Naive thymus-derived CD4-positive, alpha-beta T cell (primary cell): ENCODE measurements at regions not wholly inside any gene's neighbourhood (a gene's known extent, or its start where the extent isn't known, plus 50 kb on each side); places are given as distances from the start of the nearest gene placed in this dataset.
A peak's percentile ranks its signal among the peaks of the same experiment; 100 is the strongest.

Source experiments
- ATAC-seq: fragments of 150-1000 bp; cut with Tn5 transposase; 2 replicates; pipeline ENCODE4 v1.10.0; 2021; ENCODE audit warnings: mild to moderate bottlenecking, moderate library complexity
- CTCF ChIA-PET: fragments of 350-600 bp; sonication (Branson Sonifier 250); formaldehyde crosslinking; loops from one replicate; lab custom pipeline; 2021; ENCODE audit warnings: antibody characterized with exemption; lab: Charles Lee
- POLR2A ChIA-PET: fragments of 350-600 bp; sonication (Branson Sonifier 250); formaldehyde crosslinking; loops from one replicate; lab custom pipeline; 2021; ENCODE audit warnings: antibody characterized with exemption, inconsistent platforms; lab: Charles Lee
- DNase-seq, 9 donors: peaks; one replicate each; pipeline versions ENCODE4 v3.0.0 to v3.0.0-alpha.2; 2020 to 2022; ENCODE audit warnings: mixed read lengths in 1 of 9
- H3K27ac ChIP-seq: one replicate; pipeline ENCODE4 v1.7.0; 2013; ENCODE audit warnings: mild to moderate bottlenecking, low read depth, low read length, moderate library complexity
- H3K27me3 ChIP-seq, 2 donors: one replicate each; pipeline ENCODE4 v1.7.0; 2013; ENCODE audit warnings: low read length in 2 of 2, mild to moderate bottlenecking in 2 of 2, moderate library complexity in 2 of 2; ENCODE audit not compliant: control insufficient read depth in 2 of 2, insufficient read depth in 2 of 2
- H3K36me3 ChIP-seq, 3 experiments: 1 replicate in 2 of 3; 2 replicates in 1 of 3; pipeline ENCODE4 v1.7.0; 2013; ENCODE audit warnings: low read length in 3 of 3, mild to moderate bottlenecking in 3 of 3, moderate library complexity in 1 of 3; ENCODE audit not compliant: insufficient read depth in 3 of 3, control insufficient read depth in 2 of 3
- H3K4me1 ChIP-seq, 2 donors: one replicate each; pipeline ENCODE4 v1.7.0; 2013; ENCODE audit warnings: low read length in 2 of 2, mild to moderate bottlenecking in 2 of 2, moderate library complexity in 1 of 2; ENCODE audit not compliant: control insufficient read depth in 2 of 2, insufficient read depth in 2 of 2
- H3K4me3 ChIP-seq: 2 replicates; pipeline ENCODE4 v1.7.0; 2013; ENCODE audit warnings: mild to moderate bottlenecking, low read length
- H3K9me3 ChIP-seq, 3 experiments: 1 replicate in 2 of 3; 2 replicates in 1 of 3; pipeline ENCODE4 v1.7.0; 2013; ENCODE audit warnings: low read length in 3 of 3; ENCODE audit not compliant: control insufficient read depth in 2 of 3
- H3K27ac Mint-ChIP-seq, 9 donors: one replicate each; pipeline ENCODE4 v1.8.0; 2020 to 2022; ENCODE audit warnings: mixed read lengths in 9 of 9, mild to moderate bottlenecking in 8 of 9, moderate library complexity in 5 of 9, inconsistent platforms in 2 of 9
- H3K27me3 Mint-ChIP-seq, 5 donors: one replicate each; pipeline ENCODE4 v1.8.0; 2021 to 2022; ENCODE audit warnings: mixed read lengths in 5 of 5, mild to moderate bottlenecking in 1 of 5
- H3K36me3 Mint-ChIP-seq, 5 donors: one replicate each; pipeline ENCODE4 v1.8.0; 2020 to 2022; ENCODE audit warnings: mixed read lengths in 5 of 5, mild to moderate bottlenecking in 3 of 5, inconsistent platforms in 1 of 5
- H3K4me1 Mint-ChIP-seq, 7 donors: one replicate each; pipeline ENCODE4 v1.8.0; 2020 to 2022; ENCODE audit warnings: mixed read lengths in 7 of 7, mild to moderate bottlenecking in 3 of 7, inconsistent platforms in 1 of 7
- H3K4me3 Mint-ChIP-seq, 10 donors: one replicate each; pipeline ENCODE4 v1.8.0; 2020 to 2022; ENCODE audit warnings: mild to moderate bottlenecking in 10 of 10, mixed read lengths in 10 of 10, moderate library complexity in 6 of 10, inconsistent platforms in 2 of 10
- H3K9me3 Mint-ChIP-seq, 11 donors: one replicate each; pipeline ENCODE4 v1.8.0; 2020 to 2022; ENCODE audit warnings: mixed read lengths in 11 of 11, mild to moderate bottlenecking in 4 of 11, inconsistent platforms in 1 of 11, moderate library complexity in 1 of 11
- intact Hi-C, 2 donors: fragments of 100-400 bp; cut with micrococcal nuclease; formaldehyde crosslinking; loops; one replicate each; pipeline ENCODE4 v1.15.1; 2023

DNA sequence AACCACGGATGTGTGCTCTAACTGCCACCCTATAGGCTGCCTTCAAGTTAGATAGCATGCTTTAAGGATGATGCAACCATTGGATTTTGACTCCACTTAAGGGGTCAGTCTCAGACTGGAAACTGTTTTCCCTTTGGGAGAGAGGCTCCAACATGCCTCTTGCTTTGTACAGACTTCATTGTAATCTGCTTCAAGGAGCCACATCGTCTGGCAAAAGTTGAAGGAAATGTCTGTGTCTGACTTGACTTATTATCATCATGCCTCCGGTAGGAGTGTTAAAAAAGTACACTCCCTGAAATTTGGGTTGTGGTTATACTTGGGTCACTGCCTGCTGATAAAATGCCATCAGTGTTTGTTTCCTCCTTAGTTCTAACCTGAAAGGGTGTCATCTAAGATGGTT is 245.4 kb upstream of the CDIN1 start:
- H3K36me3 Mint-ChIP-seq: no peaks in the 10 kb centered on the region
- H3K36me3 ChIP-seq: no peaks in the 10 kb centered on the region
- H3K9me3 ChIP-seq: no peaks in the 10 kb centered on the region
- no peak overlapping the region for H3K27ac Mint-ChIP-seq
- no peaks in the 10 kb centered on the region for H3K27me3 Mint-ChIP-seq
- no peaks in the 10 kb centered on the region for H3K4me1 Mint-ChIP-seq
- ATAC-seq (no peak), DNase-seq (no peak)
- no peaks in the 10 kb centered on the region for H3K4me1 ChIP-seq
- peaks cover 0 to 2% (median 0%) of the 10 kb centered on the region in 11 donors for H3K9me3 Mint-ChIP-seq
- no peak overlapping the region for H3K27ac ChIP-seq
- H3K27me3 ChIP-seq: no peaks in the 10 kb centered on the region
- ChIA-PET CTCF (no interaction called here), POLR2A (no interaction called here)
- H3K4me3 ChIP-seq: no peak overlapping the region
- H3K4me3 Mint-ChIP-seq: no peak overlapping the region
- intact Hi-C loops: no loop called here

DNA sequence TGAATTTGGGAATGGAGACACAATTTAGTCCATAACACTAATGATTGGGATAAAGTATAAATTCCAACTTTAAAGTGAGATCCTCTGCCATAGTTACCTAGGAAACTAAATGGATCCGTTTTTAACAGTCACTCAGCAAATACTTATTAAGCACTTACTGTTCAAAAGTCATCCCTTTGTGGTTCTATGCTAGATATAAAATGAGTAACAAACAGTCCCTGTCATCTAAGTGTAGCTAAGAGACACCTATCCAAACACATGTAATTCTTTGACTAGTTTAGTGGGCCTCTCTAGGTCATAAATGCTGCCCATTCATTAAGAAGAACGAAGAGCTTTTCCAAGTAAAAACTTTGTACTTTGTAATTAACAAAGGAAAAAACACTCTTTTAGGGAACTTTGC is 244.2 kb upstream of the CDIN1 start:
- Mint-ChIP-seq H3K9me3 (peaks cover 0 to 4% (median 0%) of the 10 kb centered on the region in 11 donors), H3K4me3 (no peak overlapping the region), H3K4me1 (no peaks in the 10 kb centered on the region), H3K36me3 (no peaks in the 10 kb centered on the region), H3K27ac (no peak overlapping the region), H3K27me3 (no peaks in the 10 kb centered on the region)
- CTCF ChIA-PET: no interaction called here
- no peaks in the 10 kb centered on the region for H3K4me1 ChIP-seq
- POLR2A ChIA-PET: no interaction called here
- H3K27me3 ChIP-seq: no peaks in the 10 kb centered on the region
- no peak overlapping the region for H3K27ac ChIP-seq
- intact Hi-C loops: no loop called here
- H3K9me3 ChIP-seq: no peaks in the 10 kb centered on the region
- H3K4me3 ChIP-seq: no peak overlapping the region
- ATAC-seq: no peak
- DNase-seq: no peak
- no peaks in the 10 kb centered on the region for H3K36me3 ChIP-seq

DNA sequence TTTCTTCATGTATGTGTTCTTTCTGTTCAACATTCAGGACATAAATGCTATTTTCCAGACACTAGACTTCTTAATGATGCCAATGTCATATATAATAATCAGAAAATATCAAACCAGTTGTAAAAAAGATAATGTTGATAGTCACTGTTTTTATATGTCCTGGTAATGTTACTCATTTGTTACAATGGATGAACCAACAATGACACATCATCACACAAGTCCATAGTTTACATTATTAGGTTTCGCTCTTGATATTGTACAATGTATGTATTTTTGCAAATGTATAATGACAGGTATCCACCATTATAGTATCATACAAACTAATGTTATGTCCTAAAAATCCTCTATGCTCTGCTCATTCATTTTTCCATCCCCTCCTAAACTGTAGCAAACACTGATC is 243.8 kb upstream of the CDIN1 start:
- Histone ChIP-seq H3K4me3 (no peak overlapping the region), H3K9me3 (no peaks in the 10 kb centered on the region), H3K4me1 (no peaks in the 10 kb centered on the region), H3K27me3 (no peaks in the 10 kb centered on the region), H3K36me3 (no peaks in the 10 kb centered on the region), H3K27ac (no peak overlapping the region)
- Mint-ChIP-seq H3K4me1 (no peaks in the 10 kb centered on the region), H3K27me3 (no peaks in the 10 kb centered on the region), H3K27ac (no peak overlapping the region), H3K4me3 (no peak overlapping the region), H3K36me3 (no peaks in the 10 kb centered on the region), H3K9me3 (peaks cover 0 to 5% (median 0%) of the 10 kb centered on the region in 11 donors)
- DNase-seq (no peak), ATAC-seq (no peak)
- CTCF ChIA-PET: no interaction called here
- intact Hi-C loops: no loop called here
- POLR2A ChIA-PET: no interaction called here

DNA sequence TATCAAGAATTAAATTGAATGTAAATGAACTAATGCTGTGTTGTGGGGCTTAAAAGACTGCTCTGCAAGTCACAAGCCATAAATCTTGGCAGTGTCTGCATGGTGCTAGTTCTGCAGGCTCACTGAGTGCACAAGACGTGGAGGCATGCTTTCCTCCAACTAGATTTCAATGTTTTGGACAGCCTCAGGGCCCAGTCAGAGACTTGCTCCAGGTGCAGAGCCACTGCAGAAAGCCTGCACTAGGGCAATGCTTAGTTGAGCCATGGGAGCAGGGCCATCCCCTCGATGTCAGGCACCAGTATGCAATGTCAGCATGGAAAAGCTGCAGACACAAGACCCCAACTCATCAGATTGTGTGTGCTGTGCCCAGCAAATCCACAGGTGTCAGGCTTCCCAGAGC is 234.5 kb upstream of the CDIN1 start:
- Histone ChIP-seq H3K36me3 (no peaks in the 10 kb centered on the region), H3K4me3 (no peak overlapping the region), H3K4me1 (no peaks in the 10 kb centered on the region), H3K9me3 (no peaks in the 10 kb centered on the region), H3K27me3 (no peaks in the 10 kb centered on the region), H3K27ac (no peak overlapping the region)
- POLR2A ChIA-PET: no interaction called here
- intact Hi-C loops: no loop called here
- no peak overlapping the region for H3K27ac Mint-ChIP-seq
- H3K9me3 Mint-ChIP-seq: peaks cover 0 to 9% (median 0%) of the 10 kb centered on the region in 11 donors
- DNase-seq: no peak
- H3K27me3 Mint-ChIP-seq: peaks cover 0 to 10% (median 0%) of the 10 kb centered on the region in 5 donors
- H3K4me1 Mint-ChIP-seq: no peaks in the 10 kb centered on the region
- no peak overlapping the region for H3K4me3 Mint-ChIP-seq
- no peak for ATAC-seq
- H3K36me3 Mint-ChIP-seq: no peaks in the 10 kb centered on the region
- CTCF ChIA-PET: no interaction called here

DNA sequence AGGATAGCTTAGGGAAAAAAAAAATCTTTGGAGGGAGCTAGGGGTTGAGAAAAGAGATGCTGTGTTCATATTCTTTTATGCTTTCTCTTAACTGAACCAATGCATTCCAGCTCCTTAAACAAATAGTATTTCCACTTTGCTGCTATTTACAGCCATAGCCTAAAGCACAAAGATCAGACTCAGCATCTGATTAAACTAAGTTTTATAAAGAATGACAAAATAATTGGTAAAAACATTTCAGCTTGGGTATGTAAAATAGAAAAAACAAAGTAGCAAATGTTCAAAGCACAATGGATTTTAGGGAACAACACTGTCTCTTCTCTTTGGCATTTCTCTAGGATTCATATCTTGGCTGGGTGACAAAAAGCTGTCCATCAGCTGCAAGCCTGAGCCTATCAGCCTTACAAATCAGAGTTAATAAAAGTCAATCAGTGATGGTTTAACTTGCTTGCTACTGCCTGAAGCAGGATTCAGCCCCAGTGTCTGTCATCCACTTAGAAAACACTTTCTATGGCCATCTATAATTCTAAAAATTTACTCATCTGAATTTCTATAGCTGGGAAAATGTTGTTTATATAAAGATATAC is 232.1 kb upstream of the CDIN1 start:
- intact Hi-C loops: no loop called here
- H3K4me1 ChIP-seq: no peaks in the 10 kb centered on the region
- H3K27me3 ChIP-seq: no peaks in the 10 kb centered on the region
- no peak overlapping the region for H3K27ac Mint-ChIP-seq
- no peak for ATAC-seq
- POLR2A ChIA-PET: no interaction called here
- no peaks in the 10 kb centered on the region for H3K9me3 ChIP-seq
- H3K27ac ChIP-seq: no peak overlapping the region
- H3K9me3 Mint-ChIP-seq: peaks cover 0 to 6% (median 0%) of the 10 kb centered on the region in 11 donors
- no peak overlapping the region for H3K4me3 ChIP-seq
- no peaks in the 10 kb centered on the region for H3K4me1 Mint-ChIP-seq
- H3K36me3 Mint-ChIP-seq: no peaks in the 10 kb centered on the region
- CTCF ChIA-PET: no interaction called here
- H3K27me3 Mint-ChIP-seq: peaks cover 0 to 5% (median 0%) of the 10 kb centered on the region in 5 donors
- H3K4me3 Mint-ChIP-seq: no peak overlapping the region
- no peak for DNase-seq
- H3K36me3 ChIP-seq: no peaks in the 10 kb centered on the region

DNA sequence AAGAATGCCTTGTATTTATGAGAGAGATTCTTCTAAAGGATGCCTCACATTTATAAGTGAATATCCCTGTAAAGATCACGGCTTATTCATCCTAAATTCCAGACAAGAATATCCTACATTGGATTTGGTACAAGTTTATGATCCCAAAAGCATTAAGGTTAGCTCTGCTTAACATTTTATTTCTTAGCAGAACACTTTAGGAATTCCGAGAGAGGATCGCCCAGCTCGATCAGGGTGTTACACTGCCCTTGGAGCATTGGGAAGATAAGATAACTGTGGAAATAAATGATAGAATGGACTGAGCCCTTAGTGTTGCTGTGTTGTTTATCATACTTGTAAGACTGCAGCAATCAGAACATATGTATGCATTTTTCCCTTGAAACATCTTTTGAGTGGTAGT is 223.0 kb upstream of the CDIN1 start:
- ATAC-seq (no peak), DNase-seq (no peak)
- ChIA-PET CTCF (no interaction called here), POLR2A (no interaction called here)
- H3K27ac Mint-ChIP-seq: no peak overlapping the region
- no peak overlapping the region for H3K4me3 Mint-ChIP-seq
- no peaks in the 10 kb centered on the region for H3K27me3 ChIP-seq
- H3K36me3 ChIP-seq: no peaks in the 10 kb centered on the region
- H3K4me1 ChIP-seq: no peaks in the 10 kb centered on the region
- peaks cover 0 to 7% (median 0%) of the 10 kb centered on the region in 11 donors for H3K9me3 Mint-ChIP-seq
- no peak overlapping the region for H3K27ac ChIP-seq
- H3K9me3 ChIP-seq: no peaks in the 10 kb centered on the region
- no peaks in the 10 kb centered on the region for H3K4me1 Mint-ChIP-seq
- intact Hi-C loops: no loop called here
- H3K27me3 Mint-ChIP-seq: peaks cover 0 to 7% (median 0%) of the 10 kb centered on the region in 5 donors
- H3K36me3 Mint-ChIP-seq: no peaks in the 10 kb centered on the region
- H3K4me3 ChIP-seq: no peak overlapping the region

DNA sequence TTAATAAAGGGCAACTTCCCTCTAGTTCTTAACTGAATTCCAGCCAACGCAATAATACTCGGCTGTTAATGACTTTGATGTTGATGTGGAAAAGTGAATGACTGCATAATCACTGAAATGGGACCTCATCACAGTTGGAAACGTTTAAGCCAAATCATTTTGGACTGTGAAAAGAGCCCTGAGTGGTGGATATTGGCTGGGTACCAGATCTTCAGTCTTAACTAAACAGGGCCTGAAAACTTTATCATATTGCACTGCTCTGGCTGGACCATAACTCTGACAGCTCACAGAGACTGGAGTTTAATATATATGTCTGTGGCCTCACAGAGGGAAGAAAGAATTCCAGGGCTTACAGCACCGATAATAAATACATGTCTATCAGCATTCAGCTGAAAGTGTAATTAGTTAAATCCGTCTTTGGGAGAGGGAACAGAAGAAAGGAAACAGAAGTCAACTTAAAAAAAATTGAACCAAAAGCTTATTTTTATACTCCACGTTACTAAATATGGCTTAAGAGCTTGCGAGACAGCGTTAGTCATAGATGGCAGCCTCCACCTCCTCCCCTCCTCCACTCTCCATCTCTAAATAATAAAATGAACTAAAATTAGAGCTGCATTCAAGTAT is 222.3 kb upstream of the CDIN1 start:
- peaks cover 0 to 7% (median 0%) of the 10 kb centered on the region in 5 donors for H3K27me3 Mint-ChIP-seq
- ChIA-PET CTCF (no interaction called here), POLR2A (no interaction called here)
- peak overlapping the region in 1 of 9 donors; percentile 4 for H3K27ac Mint-ChIP-seq
- ATAC-seq: no peak
- H3K9me3 ChIP-seq: no peaks in the 10 kb centered on the region
- DNase-seq: no peak
- H3K27me3 ChIP-seq: no peaks in the 10 kb centered on the region
- H3K4me3 Mint-ChIP-seq: no peak overlapping the region
- no peak overlapping the region for H3K27ac ChIP-seq
- no peaks in the 10 kb centered on the region for H3K4me1 ChIP-seq
- intact Hi-C loops: no loop called here
- H3K4me1 Mint-ChIP-seq: no peaks in the 10 kb centered on the region
- H3K36me3 ChIP-seq: no peaks in the 10 kb centered on the region
- H3K36me3 Mint-ChIP-seq: no peaks in the 10 kb centered on the region
- H3K4me3 ChIP-seq: no peak overlapping the region
- peaks cover 0 to 7% (median 0%) of the 10 kb centered on the region in 11 donors for H3K9me3 Mint-ChIP-seq
